Testis (tissue), 2 donors: ENCODE measurements at regions not wholly inside any gene's neighbourhood (a gene's known extent, or its start where the extent isn't known, plus 50 kb on each side); places are given as distances from the start of the nearest gene placed in this dataset.

Experiments
- CTCF ChIP-seq, 3 experiments: fragments of 450-650 bp in 2 of 3; fragments of 200-600 bp in 1 of 3; sonication (generic) in 1 of 3; IDR thresholded peaks; one replicate each; pipeline ENCODE4 v1.5.1; 2016 to 2019; ENCODE audit warnings: antibody characterized with exemption in 3 of 3, mild to moderate bottlenecking in 2 of 3, moderate library complexity in 1 of 3
- POLR2A ChIP-seq: fragments of 450-650 bp; IDR thresholded peaks from one replicate; pipeline ENCODE4 v1.6.1; 2017; ENCODE audit warnings: antibody characterized with exemption, mild to moderate bottlenecking, moderate library complexity

- TF ChIP-seq CTCF (IDR thresholded peaks at IDR 0.05) (no peak), POLR2A (no peak)
Measured at GRCh38 chr12:92558215-92558773, 144.5 kb upstream of the PLEKHG7 start.
